Fibroblast of the aortic adventitia (primary cell): ENCODE measurements at regions not wholly inside any gene's neighbourhood (a gene's known extent, or its start where the extent isn't known, plus 50 kb on each side); places are given as distances from the start of the nearest gene placed in this dataset.

Experiments used
- DNase-seq: peaks from one replicate; pipeline ENCODE4 v3.0.0-alpha.2; 2010; ENCODE audit warnings: low read depth
- H3K4me3 ChIP-seq: 2 replicates; pipeline ENCODE4 v1.5.1; 2011; ENCODE audit warnings: low read depth, mild to moderate bottlenecking, control low read depth, low read length, moderate library complexity
- TF ChIP-seq, protein P1 (sequence below): IDR thresholded peaks from 2 replicates; pipeline ENCODE4 v1.5.1; 2011; ENCODE audit warnings: mild to moderate bottlenecking, low read length, control low read depth, inconsistent platforms; ENCODE audit not compliant: insufficient read depth

DNA sequence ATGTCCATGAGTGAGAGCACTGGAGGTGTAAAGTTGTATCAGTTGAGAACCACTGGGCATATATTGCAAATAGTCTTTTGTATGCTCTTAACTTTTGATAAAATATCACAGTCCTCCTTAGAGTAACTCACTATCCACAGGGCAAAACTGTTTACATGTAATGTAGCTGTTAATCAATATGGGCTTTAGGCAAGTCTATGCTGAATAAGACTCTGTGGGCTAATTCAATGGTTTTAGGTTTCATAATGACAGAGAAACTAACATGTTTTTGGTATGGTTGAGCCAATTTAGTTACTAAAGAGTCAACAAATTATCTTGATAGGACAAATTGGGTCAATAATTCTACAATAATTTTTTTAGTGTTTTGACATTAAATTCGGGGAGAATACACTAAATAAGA lies 1134.9 kb upstream of the FAM98A start:
- TF ChIP-seq, protein P1, sequence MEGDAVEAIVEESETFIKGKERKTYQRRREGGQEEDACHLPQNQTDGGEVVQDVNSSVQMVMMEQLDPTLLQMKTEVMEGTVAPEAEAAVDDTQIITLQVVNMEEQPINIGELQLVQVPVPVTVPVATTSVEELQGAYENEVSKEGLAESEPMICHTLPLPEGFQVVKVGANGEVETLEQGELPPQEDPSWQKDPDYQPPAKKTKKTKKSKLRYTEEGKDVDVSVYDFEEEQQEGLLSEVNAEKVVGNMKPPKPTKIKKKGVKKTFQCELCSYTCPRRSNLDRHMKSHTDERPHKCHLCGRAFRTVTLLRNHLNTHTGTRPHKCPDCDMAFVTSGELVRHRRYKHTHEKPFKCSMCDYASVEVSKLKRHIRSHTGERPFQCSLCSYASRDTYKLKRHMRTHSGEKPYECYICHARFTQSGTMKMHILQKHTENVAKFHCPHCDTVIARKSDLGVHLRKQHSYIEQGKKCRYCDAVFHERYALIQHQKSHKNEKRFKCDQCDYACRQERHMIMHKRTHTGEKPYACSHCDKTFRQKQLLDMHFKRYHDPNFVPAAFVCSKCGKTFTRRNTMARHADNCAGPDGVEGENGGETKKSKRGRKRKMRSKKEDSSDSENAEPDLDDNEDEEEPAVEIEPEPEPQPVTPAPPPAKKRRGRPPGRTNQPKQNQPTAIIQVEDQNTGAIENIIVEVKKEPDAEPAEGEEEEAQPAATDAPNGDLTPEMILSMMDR = no peak
- DNase-seq = no peak
- H3K4me3 ChIP-seq = no peak overlapping the region

DNA sequence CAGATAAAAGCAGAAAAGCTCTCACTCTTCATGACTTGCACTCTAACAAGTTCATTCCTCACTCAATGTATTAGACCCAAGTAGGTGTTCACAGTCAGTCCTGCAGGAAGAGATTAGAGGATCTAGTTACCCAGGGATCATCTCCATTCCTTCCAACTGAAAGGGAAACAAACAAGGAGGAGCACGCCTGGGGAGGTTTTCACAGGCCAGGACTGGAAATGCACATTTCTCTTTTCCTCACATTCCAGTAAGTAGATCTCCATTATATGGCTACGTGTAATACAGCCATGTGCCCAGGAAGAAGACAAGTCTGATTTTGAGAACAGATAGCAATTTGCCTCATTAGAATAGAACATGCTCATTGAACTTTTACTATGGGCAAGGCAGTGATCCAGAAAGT lies 1132.2 kb upstream of the FAM98A start:
- DNase-seq = no peak
- TF ChIP-seq, protein P1 = no peak
- no peak overlapping the region for H3K4me3 ChIP-seq

DNA sequence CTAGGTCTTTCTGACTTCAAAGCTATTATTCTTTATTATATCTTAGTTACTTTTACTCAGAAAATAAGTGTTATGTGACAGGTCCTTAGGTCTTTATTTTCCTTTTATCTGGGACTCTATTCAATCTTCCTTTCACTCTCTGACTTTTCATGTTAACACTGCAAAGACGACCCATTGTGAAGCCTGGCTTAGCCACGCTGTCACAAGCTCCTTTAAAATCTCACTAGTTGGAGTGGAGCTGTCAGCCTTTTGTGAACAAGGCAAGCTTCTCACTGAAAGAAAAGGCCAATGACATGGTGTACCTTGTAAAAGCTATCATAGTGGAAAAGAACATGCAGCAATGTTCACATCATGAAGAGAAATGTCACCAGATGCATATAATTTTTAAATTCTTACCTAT lies 1130.7 kb upstream of the FAM98A start:
- TF ChIP-seq, protein P1 = no peak
- DNase-seq = no peak
- no peak overlapping the region for H3K4me3 ChIP-seq

DNA sequence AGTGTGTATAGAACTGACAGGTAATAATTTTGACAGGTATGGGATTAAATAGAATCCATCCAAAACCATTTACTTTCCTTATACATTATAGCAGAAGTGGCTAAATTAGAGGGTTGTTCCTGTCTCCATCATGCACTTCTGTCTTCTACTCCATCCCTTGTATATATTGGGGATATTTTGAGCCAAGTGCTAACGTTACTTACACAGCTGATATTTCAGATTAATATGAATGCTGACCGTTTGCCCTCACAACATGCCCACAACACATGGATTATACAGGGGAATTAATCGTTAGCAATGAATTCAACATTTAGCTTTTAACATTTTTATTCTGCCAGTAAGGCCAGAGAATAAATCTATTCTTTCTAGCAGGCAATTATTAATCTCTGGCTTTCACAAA lies 1125.0 kb upstream of the FAM98A start:
- H3K4me3 ChIP-seq = no peak overlapping the region
- no peak for DNase-seq
- TF ChIP-seq, protein P1 = no peak

DNA sequence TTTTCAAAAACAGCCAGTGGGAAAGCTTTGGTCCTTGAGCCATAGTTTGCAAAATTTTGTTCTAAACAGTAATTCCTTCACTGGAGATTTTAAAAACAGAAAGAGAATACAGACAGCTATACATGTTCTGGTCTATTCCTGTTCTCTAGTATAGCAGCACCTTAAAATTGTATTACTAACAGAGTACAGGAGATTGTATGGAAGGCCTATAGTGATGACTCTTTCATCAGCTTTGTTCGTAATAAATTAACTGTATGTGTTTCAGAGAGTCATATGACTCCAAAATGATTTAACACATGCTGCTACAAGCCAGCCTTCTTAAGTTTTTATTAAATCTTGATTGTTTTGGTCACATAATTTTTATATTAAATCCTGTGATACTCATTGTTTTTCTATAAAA lies 1124.6 kb upstream of the FAM98A start:
- H3K4me3 ChIP-seq = no peak overlapping the region
- DNase-seq = no peak
- TF ChIP-seq, protein P1 = no peak

DNA sequence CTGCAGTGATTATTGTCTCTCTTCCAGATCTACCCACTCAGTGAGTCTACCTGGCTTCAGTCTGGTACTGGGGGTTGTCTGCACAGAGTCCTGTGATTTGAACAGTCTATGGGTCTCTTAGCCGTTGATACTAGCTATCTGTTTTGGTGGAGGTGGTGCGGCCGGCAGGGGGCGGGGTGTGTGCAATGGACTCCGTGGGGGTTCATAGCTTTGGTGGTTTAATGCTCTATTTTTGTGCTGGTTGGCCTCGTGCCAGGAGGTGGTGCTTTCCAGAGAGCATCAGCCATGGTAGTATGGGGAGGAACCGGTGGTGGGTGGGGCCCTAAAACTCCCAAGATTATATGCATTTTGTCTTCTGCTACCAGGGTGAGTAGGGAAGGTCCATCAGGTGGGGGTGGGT lies 1120.1 kb upstream of the FAM98A start:
- no peak overlapping the region for H3K4me3 ChIP-seq
- TF ChIP-seq, protein P1 = no peak
- no peak for DNase-seq

DNA sequence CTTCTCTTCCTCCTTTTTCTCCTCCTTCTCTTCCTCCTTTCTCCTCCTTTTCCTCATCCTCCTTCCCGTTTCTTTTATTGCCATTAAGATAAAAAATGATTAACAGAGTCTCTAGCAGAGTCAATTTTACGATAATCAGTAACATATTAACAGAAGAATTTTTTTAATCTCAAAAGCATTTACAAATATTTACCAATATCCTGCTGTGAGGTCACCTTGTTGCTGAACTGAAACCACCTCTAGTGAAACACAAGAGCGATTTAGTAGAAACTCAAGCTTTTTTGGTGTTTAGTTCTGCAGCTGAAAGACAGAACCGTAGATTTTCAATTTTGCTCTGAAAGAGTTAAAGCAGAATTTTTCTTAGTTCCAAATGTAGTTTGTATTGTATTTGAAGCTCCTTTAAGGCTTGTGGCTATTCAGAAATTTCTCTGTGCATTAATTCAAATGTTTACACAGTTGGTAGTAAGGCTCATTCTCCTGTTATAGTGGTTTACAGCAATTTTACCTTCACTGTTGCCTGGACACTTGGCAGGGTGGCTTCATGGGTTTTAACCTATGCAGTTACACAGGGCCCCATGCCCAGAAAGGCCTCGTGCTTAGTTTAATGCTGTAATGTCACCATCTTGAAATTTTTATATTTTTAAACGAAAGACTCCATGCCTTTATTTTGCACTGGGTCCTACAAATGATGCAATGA lies 1106.6 kb upstream of the FAM98A start:
- no peak overlapping the region for H3K4me3 ChIP-seq
- TF ChIP-seq, protein P1 = no peak
- DNase-seq = no peak
